ENCODE measurements at regions not wholly inside any gene's neighbourhood (a gene's known extent, or its start where the extent isn't known, plus 50 kb on each side); places are given as distances from the start of the nearest gene placed in this dataset.
"Not testable (repeated sequence)": the region's sequence is repeated elsewhere in the genome, so short reads cannot be mapped to it uniquely, and the experiment has no call there.

- DNase-seq = no peak
Observed at GRCh38 chr16:8452941-8453340, 137.4 kb downstream of the TMEM114 start.

- no peak for DNase-seq
Observed at GRCh38 chr16:8436931-8437330, 153.4 kb downstream of the TMEM114 start.

- DNase-seq = no peak
Observed at GRCh38 chr16:8431783-8432182, 158.5 kb downstream of the TMEM114 start.

DNA sequence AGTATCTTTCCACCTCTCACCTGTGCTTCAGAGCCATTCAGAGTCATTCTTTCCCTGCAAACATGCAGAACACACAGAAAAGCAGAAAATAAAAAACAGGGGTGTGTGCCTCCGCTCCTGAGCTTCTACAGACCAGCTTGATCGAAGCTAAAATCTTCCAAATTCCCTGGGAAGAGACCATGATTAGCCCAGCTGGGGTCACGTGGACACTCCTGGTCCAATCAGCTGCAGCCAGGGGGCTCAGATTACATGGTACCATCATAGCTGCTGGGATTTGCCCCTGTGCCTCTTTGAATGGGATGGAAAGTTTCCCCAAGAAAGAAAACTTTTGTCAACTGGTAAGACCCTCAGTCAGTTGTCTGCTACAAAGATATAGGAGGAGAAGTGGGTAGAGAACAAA lies 159.9 kb downstream of the TMEM114 start:
- no peak for DNase-seq

DNA sequence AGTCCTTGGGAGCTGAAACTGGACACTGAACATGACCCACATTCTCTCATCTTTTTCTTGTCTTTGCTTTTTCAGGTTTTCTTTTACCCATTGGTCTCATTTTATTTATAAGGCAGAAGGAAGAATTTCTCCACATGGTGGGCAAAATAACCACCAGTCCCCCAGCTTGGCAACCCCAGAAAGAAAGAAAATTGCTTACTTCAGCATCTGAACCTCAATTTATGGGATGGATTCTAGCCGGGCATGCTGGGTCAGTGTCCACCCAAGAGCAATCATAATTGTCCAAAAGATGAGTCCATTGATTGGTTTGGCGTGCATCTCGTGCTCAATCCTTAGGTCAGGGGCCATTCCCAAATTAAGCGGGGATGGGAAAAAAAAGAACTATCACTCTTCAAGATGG lies 163.7 kb downstream of the TMEM114 start:
- DNase-seq = no peak

- no peak for DNase-seq
Observed at GRCh38 chr16:8417145-8417544, 173.2 kb downstream of the TMEM114 start.

DNA sequence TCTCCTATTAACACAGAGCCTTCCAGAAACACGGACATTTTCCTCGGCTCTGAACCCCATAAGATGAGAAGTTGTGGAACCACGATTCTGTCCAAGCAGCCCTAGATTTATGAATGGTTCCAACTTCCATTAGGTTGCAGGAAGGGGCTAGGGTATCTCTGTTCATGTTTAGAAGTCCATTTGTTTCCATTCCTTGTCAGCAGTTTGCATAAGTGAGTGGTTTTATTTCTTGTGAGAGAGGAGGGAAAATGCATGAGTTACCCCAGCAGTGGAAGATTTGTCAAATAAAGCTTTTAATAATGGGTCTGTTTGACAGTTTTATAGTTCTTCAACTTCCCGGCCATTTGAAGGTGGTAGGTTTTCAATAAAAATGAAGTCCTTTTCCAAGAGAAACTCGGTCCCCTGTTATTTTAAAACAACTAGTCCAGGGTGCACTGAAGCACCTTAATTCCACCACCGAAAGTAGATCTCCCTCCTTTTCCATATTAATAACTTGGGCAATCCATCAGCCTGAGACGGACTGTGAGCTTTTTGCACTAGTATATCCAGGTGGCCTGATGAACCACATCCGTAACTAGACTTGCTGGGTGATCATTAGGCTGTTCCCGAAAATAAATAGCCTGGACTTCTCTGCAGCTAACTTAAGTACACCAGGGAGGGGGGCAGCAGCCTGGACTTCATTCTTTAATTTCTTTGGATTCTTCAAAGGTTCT lies 181.3 kb downstream of the TMEM114 start:
- DNase-seq = no peak

DNA sequence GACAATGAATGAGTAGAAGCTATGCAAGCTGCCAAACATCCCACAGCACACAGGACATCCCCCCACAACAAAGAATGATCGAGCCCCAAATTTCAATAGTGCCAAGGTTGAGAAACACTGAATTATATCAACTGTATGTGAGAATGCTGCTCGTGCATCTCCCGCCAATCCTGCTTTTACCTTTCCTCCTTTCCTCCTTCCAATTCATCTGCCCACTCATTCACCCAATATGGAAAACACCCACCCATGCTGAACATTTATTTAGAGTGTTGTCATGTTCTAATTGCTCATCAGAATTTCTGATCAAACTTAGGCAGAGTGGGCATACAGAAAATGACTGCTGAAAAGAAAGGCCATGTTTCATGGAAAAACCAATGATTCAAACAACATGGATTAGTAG lies 183.0 kb downstream of the TMEM114 start:
- DNase-seq = no peak

DNA sequence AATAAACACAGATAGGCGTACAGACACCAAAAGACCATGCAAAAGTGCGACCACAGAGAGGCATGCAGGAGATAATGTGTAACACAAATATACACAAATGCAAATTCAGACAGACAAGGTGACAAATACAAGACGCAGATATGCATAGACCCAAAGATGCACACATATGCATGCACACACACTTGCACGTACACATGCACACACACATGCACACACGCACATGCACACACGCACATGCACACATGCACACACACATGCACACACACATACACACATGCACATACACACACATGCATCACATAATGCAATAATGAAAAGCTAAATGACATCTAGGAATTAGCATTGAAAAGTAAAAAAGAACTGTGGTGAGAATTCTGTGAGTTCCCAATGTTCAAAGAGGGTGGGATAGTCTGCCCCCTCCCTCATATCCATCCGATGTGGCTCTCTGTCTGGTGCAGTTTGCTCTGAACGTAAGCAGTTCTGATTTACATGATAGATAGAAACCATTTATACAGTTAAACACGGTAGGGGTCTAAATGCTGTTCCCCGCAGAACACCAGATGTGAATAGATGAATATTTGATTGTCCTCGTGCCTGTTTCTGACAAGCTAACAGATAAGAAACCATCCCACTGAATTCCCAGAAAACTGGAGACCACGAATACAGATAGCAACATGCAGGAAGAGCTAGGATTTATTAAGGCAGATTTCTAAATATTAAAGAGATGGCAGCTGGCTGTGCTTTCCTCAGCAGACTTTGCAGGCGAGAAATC lies 186.1 kb downstream of the TMEM114 start:
- DNase-seq = no peak

GRCh38 chr16:8402981-8403843 lies 187.1 kb downstream of the TMEM114 start:
- no peak for DNase-seq

DNA sequence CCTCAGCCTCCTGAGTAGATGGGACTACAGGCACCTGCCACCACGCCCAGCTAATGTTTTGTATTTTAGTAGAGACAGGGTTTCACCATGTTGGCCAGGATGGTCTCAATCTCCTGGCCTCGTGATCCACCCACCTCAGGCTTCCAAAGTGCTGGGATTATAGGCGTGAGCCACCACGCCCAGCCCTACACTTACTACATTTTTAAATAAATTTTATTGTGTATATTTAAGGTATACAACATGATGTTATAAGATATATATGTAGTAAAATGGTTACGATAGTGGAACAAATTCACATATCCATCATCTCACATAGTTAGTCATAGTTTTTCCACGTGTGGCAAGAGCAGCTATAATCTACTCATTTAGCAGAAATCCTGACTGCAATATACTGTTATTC lies 189.6 kb downstream of the TMEM114 start:
- DNase-seq = not testable (repeated sequence)

DNA sequence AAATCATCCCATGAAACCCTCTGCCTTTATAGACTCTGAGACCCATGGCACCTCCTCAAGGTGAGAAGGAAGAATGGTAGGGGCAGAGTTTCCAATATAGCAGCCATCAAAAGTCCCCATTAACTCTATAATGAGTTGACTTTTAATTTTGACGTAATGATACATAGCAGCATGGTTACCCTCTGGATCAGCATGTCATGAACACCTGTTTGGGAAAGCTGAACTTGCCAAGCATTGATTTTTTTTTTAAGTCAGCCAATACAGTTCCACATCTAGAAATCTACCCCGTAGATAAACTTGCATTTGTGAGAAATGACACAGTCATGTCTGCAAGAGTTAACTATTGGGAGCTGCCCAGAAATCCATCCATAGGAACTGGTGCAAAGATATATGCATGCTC lies 191.8 kb downstream of the TMEM114 start:
- DNase-seq = no peak

DNA sequence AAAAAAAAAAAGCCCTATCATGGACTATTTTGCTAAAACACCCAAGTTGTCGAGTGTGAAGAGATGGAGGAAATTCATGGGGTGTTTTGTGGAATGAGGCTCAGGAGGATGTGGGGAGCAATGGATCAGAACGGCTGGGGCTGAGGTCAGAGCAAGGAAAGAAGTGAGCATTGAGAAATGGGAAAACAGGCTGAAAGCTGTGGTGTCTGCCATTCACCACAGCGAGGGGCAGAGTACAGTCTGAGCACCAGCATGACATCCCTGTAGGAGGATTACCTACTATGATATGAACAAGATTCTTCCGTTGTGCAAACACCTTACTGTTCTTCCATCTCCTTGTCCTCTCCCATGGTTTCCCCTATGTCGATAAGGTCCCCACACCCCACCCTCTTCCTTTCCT lies 193.1 kb downstream of the TMEM114 start:
- DNase-seq = no peak

GRCh38 chr16:8396463-8396862 lies 193.8 kb downstream of the TMEM114 start:
- DNase-seq = no peak

DNA sequence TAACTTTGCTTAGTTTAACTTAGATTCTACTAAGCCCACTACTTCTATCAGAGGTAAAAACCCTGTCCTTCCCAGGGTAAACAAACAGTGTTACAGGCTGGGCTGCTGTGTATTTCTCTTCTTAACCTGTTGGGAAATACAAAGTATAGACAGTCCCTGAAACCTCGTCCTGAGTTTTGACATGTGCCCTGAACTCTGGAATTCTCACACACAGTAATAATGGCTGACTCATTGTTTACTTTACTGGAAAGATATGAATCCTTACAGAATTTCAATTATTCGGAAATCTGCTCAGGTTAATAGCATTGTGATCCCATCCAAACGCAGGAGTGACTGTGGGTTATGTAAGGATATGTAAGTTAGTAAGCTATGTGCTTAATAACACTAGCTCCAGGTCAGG lies 199.1 kb downstream of the TMEM114 start:
- DNase-seq = no peak

DNA sequence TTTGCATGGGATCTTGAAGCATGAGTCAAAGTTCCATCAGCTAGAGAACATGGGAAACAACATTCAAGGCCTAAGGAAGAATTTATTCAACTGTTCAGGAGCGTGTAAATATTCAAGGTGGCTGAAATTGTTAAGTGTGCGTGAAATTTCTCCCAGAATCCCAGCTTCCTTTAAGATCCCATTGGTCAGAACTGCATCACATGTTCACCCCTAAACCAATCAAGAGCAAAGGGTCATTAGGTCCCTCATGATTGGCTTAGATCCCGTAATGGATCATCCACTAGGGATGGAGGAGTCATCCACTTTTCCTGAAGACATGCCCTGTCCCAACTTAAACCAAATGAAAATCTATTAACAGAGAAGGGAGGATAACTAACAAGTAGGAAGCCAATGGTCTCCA lies 201.6 kb downstream of the TMEM114 start:
- no peak for DNase-seq

DNA sequence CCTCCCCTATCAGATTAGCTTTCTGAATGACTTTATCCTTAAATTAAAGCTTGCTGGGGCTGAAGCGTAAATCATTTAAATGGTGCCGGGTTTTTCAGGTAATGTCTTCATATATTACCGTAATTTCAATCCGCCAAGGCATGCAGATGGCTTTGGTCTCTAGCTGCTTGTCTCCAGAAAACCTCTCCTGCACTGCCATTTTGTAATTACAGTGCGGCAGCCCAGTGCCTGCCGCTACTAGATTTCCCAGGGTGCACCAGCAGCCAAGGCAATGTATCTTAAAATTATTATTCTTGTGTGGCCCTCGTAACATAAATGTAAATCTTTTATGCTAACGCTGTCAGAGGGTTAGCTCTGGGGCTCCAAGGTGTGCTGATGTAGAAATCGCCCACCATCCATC lies 208.5 kb downstream of the TMEM114 start:
- DNase-seq = no peak

- DNase-seq = no peak
Observed at GRCh38 chr16:8380311-8380710, 210.0 kb downstream of the TMEM114 start.

- DNase-seq = no peak
Observed at GRCh38 chr16:8377864-8378263, 212.4 kb downstream of the TMEM114 start.

DNA sequence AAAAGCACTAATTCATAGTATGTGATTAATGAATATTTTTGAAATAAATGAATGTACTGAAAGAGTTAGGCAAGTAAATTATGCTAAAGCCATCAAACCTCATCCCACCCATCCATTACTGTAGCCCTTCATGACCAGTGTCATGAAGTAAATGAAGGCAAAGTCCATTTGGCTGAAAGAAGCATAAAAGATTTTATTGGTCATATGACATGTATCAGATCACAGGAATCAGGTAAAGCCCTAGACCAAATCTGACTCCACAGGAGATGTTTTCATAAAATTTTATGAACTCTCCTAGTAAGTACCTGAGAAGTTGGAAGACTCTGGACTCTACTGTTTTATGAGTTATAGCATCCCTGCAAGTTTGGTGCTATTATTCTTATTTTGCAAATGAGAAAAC lies 213.5 kb downstream of the TMEM114 start:
- DNase-seq = no peak

DNA sequence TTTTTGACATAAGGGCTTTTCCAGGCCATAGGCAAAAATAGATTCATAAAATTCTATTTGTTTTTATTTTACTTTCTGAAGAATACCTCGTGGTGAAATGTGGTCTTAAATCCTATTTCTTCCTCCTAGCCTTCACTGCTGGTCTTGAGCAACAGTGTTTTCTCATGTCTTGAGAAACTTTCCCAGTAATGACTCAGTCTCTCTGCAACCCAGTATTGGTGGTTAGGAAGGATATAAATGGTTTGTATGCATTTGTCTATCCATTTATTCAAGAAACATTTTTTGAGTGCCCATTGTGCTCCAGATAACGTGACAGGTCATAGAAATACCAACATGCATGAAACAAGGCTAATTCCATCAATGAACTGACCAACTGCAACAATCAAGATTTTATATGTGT lies 213.9 kb downstream of the TMEM114 start:
- DNase-seq = no peak

GRCh38 chr16:8375232-8375587 lies 215.1 kb downstream of the TMEM114 start:
- DNase-seq = no peak

- DNase-seq = no peak
Observed at GRCh38 chr16:8374586-8375231, 215.6 kb downstream of the TMEM114 start.

Data from NCI-H1436 (cell line).